GM12892 (cell line): ENCODE measurements at regions not wholly inside any gene's neighbourhood (a gene's known extent, or its start where the extent isn't known, plus 50 kb on each side); places are given as distances from the start of the nearest gene placed in this dataset.

ENCODE experiments used
- DNase-seq: peaks from one replicate; pipeline ENCODE4 v3.0.0; 2011; ENCODE audit not compliant: insufficient read length
- FAIRE-seq: peaks from 2 replicates; lab custom pipeline; 2011; peaks lifted over from hg19 to GRCh38; lab: Jason Lieb, UNC
- POLR2A ChIP-seq: IDR thresholded peaks from 2 replicates; pipeline ENCODE4 v1.6.1; 2011; ENCODE audit warnings: low read depth, low read length, control low read depth
- POLR2AphosphoS5 ChIP-seq: IDR thresholded peaks from 2 replicates; pipeline ENCODE4 v1.6.1; 2011; ENCODE audit warnings: low read depth, low read length, control low read depth
- TAF1 ChIP-seq: IDR thresholded peaks from 2 replicates; pipeline ENCODE4 v1.6.1; 2011; ENCODE audit warnings: low read depth, mild to moderate bottlenecking, control low read depth, low read length, borderline replicate concordance

DNA sequence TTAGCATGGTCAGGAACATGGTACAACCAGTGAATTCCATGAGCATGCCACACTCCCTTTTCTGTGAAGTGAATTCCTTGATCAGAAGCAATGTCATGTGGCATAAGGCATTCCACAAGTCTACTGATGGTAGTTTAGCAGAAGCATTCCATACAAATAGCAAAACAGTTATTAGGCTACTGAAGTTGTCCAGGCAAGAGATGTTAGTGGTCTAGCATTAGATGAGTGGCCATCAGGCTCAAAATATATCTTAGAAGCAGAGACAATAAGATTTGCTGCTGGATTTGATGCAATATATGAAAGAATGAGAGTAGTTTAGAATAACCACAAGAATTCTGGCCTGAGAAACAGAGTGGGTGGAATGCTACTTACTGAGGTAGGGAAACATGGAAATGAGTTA is 355.3 kb upstream of the NRXN1 start:
- DNase-seq (no peak), FAIRE-seq (no peak)
- TF ChIP-seq POLR2AphosphoS5 (no peak), TAF1 (no peak), POLR2A (no peak)

DNA sequence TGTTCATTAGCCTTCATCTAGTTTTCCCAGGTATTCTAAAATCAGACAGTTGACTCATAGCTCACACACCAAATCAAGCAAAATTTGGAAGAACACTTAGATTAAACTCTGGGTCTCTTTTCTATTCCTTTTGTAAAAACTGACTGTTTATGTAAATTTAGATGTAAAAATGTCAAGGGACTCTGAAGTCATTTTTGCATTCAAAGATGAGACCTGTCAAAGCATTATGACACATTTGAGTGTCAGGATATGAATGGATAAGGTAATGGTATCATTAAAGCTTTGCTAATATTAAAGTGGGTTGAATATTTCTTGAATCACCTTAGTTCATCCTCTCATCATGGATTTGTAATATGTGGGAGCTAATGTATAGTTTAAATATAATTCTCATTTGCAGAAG is 348.1 kb upstream of the NRXN1 start:
- no peak for DNase-seq
- TF ChIP-seq POLR2AphosphoS5 (no peak), TAF1 (no peak)
- no peak for FAIRE-seq

DNA sequence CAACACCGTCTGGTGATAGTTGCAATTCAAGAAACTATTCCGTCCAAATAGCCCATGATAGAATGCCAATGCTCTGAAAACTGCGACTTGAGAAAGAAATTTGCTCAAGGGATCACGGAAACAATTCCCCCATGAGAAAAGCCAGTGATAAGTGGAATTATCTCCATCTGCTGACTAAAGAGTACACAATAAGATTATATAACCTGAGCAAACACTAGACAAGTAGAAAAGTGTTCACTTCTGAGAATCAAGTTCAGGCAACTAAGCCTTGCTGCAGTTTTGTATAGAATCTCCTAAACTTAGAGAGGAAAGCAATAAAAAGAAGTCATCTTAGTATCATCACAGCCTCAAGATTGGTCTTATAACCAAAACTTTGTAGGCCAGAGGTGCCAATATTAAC is 336.3 kb upstream of the NRXN1 start:
- DNase-seq (no peak), FAIRE-seq (no peak)
- TF ChIP-seq POLR2AphosphoS5 (no peak), TAF1 (no peak)

DNA sequence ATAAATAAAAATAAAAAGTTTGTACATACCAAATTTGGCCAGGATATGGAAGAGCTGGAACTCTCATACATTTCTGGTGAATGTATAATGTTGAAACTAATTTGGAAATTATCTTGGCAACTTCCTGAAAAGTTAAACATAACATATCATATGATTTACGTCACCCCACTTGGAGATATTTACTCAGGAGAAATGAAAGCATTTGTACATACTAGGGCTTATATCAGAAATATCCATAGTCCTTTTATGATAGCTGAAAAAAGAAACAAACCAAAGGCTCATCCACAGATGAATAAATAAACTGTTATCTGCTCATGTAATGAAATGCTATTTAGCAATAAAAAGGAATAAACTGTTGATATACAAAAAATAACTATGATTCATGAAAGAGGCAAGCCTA is 318.2 kb upstream of the NRXN1 start:
- DNase-seq (no peak), FAIRE-seq (no peak)
- TF ChIP-seq POLR2A (no peak), TAF1 (no peak), POLR2AphosphoS5 (no peak)

DNA sequence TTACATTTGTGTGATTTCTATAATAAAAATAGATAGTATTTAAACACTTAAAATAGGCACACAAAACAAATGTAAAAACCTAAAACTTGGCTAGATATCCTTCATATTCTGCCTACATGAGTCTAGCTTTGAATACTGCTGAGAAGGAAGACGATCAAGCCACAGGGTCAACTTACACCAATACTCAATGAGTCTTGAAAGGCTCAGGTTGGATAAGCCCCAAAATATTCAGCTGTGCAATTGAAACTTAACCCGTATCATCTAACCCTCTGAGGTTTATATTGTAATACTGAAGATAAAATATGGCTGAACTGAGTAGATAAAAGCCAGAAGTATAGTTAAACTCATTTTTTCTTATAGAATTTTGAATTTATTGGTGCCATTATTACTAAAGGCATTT is 313.0 kb upstream of the NRXN1 start:
- DNase-seq (no peak), FAIRE-seq (no peak)
- TF ChIP-seq TAF1 (no peak), POLR2AphosphoS5 (no peak), POLR2A (no peak)

DNA sequence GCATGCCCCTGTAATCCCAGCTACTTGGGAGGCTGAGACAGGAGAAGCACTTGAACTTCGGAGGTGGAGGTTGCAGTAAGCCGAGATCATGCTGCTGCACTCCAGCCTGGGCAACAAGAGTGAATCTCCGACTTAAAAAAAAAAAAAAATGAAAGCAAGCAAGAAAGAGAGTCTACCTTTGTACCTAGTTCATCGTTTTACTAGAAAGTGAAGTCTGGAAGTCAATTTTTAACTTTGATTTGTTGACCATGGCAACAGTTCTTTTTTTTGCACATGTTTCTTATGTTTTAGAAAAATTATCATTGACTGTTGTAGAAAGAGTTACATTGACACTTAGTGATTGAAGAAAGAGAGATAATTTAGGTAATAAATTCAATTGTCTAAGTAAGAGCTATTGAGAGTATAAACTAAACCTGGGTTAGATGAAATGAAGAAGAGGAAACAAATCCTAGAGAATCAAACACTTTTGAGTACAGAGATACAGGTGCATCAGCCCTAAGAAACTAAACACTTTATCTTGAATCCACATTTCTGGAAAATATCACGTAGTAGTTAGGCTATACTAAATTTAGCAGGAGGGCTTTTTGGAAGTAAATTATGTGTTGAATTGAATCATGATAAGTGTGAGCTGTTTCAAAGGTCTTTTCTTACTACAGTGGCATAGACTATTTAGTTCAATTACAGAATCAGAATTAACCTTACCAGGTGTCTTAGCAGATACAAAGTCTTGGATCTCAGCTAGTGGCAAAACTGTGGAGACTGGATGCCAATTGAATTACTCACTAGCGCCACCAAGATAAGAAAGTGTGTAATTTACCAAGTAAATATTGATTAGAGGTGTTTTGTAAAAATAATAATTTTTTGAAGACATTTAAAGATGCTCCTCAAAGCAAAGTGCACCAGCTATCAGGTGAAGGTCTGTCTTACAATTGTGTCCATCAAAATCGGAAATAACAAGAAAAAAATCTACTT is 303.4 kb upstream of the NRXN1 start:
- TF ChIP-seq POLR2A: no peak
- no peak for TF ChIP-seq POLR2AphosphoS5
- TF ChIP-seq TAF1: no peak
- no peak for FAIRE-seq
- no peak for DNase-seq

DNA sequence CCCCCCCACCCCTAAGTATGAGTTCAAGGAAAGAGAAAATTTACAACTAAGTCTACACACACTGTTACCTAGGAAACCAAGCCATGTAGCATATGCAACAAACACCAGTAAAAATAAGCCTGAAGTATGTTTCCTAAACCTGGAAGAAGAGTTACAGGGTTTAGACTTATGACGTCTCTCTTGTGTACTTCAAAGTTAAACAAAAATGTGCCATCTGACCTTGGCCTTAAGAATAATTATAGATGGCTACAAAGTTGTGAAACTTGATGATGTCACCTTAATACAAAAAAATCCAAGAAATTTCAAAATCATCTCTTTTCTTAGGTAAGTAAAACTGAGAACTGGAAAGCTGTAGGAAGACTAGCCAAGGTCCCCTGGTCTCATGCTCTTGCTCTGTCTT is 297.6 kb upstream of the NRXN1 start:
- no peak for TF ChIP-seq POLR2AphosphoS5
- no peak for TF ChIP-seq TAF1
- no peak for TF ChIP-seq POLR2A
- FAIRE-seq: no peak
- no peak for DNase-seq

DNA sequence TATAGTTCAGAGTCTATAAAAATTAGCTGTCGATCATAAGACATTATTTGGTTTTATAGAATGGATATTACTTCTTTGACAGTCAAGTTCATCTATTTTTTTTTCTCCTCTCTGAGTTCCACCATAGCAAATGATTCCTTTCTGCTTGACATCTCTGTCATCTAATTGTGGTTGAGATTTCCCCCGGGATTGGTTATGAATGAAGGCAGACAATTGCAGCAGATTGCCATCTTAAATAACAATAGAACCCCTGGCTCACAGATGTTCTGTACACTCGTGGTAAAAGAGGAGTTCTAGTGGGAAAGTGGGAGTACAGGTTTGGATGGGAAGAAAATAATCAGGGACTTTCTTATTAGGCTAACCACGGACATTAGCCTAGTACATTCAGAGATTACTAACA is 292.1 kb upstream of the NRXN1 start:
- DNase-seq: no peak
- FAIRE-seq: no peak
- TF ChIP-seq POLR2A (no peak), TAF1 (no peak), POLR2AphosphoS5 (no peak)

DNA sequence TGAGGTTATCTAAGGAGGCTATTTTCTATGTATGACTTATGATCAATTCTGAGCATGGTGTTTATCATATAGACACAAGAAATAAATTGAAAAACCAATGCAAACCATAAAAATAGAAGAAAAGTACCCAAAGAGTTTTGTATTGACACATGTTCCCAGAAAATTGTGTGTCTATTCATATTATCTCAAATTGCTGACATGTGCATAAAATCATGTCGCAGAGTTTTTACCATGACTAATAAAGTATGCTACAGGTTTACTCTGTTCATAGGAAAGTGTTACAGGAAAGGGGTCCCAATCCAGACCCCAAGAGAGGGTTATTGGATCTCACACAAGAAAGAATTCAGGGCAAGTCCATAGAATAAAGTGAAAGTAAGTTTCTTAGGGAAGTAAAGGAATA is 290.7 kb upstream of the NRXN1 start:
- FAIRE-seq: no peak
- DNase-seq: no peak
- TF ChIP-seq POLR2AphosphoS5 (no peak), TAF1 (no peak), POLR2A (no peak)

DNA sequence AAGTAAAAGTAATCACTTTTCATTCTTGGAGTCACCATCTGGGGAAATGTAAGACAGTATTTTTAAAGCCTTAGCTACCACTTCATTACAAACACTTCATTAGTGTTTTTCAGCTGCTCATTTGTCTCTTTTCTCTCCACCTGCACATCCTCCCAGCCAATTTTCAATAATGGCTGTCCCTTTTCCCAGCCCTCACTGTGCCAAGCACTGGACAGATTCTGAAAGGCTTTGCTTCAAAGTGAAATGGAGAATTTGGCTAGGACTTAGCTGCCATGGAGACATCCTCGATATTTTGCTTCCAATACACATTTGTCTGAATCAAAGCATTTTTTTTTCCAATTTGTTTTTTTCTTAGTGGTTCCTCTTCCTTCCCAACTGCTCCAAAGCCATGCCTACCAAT is 272.4 kb upstream of the NRXN1 start:
- DNase-seq (no peak), FAIRE-seq (no peak)
- no peak for TF ChIP-seq POLR2AphosphoS5
- no peak for TF ChIP-seq POLR2A
- no peak for TF ChIP-seq TAF1

DNA sequence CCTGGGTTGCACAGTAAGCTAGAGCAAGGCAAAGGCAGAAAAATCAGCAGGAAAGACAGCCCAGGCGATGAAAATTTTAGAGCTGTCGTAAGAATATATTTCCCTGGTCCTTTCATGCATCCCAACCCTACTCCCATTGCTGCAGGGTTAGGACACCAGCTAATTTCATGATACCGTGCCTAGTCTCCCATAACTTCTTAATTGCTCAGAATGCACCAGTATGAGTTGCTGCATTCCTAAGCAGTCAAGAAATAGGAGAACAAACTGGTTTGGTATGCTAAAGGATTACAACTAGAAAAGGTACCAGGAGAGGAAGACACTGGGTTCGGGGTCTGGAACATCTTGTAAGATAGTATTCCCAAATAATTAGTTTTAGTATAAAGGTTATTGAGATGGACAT is 269.4 kb upstream of the NRXN1 start:
- no peak for FAIRE-seq
- TF ChIP-seq POLR2AphosphoS5 (no peak), POLR2A (no peak), TAF1 (no peak)
- no peak for DNase-seq

DNA sequence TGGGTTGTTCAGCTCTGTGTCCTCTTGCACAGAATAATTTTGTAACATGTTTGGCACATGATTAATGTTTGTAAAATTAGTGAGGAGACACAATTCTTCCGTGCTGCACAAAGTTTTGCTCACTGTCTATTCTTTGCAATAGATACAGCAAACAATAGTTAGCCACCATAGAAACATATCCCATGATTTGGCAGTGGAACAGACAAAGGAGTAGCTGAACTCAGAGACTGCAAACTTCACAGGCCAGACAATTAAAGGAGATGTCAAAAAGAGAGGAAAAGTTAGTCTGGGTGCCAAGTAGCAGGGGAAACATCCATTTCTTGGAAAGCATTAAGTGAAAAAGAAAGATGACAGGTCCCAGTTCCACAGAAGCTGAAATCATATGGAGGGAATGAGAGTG is 267.4 kb upstream of the NRXN1 start:
- FAIRE-seq (no peak), DNase-seq (no peak)
- no peak for TF ChIP-seq POLR2AphosphoS5
- no peak for TF ChIP-seq POLR2A
- no peak for TF ChIP-seq TAF1

DNA sequence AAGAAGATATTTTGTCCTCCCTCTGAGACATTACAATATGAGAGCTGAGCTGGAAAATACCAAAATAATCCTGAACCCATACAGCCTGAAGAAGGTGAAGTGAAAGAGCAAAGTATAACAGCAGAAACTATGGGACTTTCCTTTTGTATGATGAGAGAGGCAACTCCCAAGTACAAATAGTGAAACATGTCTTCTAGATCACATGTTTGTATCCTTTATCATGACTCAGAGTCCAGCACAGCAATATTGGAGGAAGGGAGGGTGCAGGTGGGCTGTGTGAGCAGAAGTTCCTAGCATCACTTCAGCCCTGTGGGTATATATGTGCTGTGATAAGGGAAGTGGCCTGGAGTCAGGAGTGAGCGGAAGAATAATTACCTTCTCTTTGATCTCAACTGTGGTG is 265.6 kb upstream of the NRXN1 start:
- no peak for TF ChIP-seq TAF1
- no peak for TF ChIP-seq POLR2AphosphoS5
- no peak for TF ChIP-seq POLR2A
- FAIRE-seq: no peak
- no peak for DNase-seq
